GM21576 (cell line): ENCODE measurements at regions not wholly inside any gene's neighbourhood (a gene's known extent, or its start where the extent isn't known, plus 50 kb on each side); places are given as distances from the start of the nearest gene placed in this dataset.

ENCODE experiments used
- ATAC-seq: cut with Tn5 transposase; IDR thresholded peaks from one replicate; pipeline ENCODE4 v1.9.1; 2021; ENCODE audit warnings: mild to moderate bottlenecking, moderate library complexity; ENCODE audit not compliant: unreplicated experiment

DNA sequence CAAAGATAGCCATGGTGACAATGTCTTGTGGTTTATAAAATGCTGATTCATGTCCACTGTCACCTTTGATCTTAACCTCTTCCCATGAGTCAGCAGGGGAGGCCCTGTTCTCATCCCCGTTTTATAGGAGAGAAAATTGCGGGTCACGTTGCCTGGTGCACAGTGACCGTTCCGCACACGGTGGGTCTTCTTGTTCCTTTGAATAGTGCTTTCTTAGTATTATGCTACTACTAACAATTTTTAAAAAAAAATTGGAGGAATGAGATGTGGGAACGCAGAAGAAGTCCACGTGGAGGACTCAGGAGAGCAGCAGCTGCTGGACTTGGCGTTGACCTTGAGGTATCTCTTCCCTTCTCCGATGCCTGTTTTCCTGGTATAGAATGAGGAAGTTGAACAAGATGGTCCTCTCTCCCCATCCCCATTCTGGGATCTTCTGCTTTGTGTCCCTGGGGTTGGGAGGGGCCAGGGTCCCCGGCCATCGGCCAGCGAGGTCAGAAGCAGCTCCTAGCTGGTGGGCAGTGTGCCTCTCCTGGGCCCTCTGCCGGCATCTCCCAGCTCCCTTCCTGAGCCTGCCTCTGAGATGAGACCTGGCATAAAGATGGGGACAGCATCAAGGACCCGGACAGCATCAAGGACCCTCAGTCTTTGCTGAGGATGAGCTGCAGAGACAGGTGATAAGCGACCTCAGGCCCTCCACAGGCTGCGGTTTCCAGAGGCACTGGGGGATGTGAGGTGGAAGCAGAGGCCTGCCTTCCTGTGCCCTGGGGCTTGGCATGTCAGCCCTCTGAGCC is 143.9 kb downstream of the C9orf50 start:
- ATAC-seq: no peak

DNA sequence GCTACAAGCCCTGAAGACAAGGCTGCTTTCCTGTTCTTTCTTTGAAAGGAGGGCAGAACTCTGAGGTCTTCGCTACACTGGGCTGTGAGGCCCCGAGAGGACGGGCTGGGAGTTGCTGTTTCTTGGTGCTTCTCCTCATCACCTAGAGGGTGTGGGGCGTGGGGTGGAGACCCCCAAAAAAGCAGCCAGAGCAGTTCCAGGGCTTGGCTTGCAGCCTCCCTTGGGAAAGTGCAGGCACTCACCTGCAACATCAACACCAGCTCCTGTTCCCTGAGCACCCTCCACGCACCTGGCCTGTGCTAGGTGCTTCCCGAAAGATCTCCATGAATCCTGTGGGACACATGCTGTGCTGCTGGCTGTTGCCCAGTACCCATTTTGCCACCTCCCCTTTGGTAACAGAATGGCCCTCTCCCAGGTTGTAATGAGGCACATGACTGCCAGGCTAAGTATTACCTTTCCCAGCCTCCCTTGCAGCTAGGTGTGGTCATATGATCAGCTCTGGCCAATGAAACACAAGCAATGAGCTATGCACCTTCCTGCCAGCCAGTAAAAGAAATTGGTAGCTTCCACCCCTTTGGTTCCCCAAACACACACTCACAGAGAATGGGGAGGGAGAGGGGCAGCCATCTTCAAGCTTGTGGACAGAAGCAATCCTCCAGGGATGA is 146.0 kb downstream of the C9orf50 start:
- ATAC-seq: no peak

GRCh38 chr9:129473523-129474244 is 147.2 kb downstream of the C9orf50 start:
- no peak for ATAC-seq

GRCh38 chr9:129472651-129473102 is 148.2 kb downstream of the C9orf50 start:
- no peak for ATAC-seq

DNA sequence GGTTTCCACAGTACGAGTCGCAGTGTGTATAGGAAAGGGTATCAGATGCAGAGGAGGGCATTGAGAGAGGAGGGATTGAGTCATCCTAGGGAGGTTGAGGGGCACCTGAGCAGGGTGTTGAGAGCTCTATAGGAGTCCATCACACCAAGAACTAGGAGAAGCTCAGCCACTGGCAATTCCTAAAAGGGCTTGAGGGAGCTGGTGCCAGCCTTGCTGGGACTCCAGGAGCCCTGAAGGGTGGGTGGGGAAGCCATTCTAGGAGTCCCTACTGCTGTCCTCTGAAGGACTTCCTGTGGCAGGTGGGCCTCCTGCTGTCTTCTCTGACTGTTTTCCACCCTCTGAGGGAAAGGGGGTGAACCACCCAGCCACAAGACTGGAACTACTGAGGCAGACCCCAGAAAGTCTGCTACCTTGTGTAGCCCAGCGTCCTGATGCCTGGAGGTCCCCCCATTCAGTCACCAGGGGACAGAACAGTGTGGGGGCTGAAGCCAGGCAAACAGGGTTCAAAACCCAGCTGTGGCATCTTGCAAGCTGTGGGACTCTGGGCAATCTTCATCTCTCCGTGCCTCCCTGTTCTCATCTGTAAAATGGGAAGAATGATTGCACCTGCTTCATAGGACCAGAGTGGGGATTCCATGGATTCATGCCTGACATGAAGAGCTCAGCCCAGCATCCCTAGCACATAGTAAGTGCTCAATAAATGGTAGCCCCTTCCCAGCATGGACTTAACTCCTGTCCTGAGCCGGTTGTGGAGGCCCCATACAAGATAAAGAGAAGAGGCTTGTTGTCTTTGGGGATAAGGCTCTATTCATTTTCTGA is 149.5 kb downstream of the C9orf50 start:
- ATAC-seq: no peak

DNA sequence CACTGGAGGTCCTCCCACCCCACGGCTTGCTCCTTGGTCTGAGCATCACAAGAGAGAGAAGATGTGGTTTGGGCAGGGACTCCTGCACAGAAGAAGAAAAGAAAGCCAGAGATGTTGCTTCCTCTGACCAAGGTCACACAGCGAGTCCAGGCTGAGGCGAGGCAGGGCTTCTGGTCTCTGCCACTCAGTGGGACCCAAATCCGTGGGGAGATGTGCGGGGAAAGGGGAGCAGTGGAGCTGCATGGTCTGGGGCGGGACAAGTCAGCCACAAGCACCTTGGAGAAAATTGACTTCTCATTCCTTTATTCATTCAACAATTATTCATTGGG is 150.9 kb downstream of the C9orf50 start:
- ATAC-seq: no peak

- no peak for ATAC-seq
Measured at GRCh38 chr9:129469188-129469987, 151.5 kb downstream of the C9orf50 start.

DNA sequence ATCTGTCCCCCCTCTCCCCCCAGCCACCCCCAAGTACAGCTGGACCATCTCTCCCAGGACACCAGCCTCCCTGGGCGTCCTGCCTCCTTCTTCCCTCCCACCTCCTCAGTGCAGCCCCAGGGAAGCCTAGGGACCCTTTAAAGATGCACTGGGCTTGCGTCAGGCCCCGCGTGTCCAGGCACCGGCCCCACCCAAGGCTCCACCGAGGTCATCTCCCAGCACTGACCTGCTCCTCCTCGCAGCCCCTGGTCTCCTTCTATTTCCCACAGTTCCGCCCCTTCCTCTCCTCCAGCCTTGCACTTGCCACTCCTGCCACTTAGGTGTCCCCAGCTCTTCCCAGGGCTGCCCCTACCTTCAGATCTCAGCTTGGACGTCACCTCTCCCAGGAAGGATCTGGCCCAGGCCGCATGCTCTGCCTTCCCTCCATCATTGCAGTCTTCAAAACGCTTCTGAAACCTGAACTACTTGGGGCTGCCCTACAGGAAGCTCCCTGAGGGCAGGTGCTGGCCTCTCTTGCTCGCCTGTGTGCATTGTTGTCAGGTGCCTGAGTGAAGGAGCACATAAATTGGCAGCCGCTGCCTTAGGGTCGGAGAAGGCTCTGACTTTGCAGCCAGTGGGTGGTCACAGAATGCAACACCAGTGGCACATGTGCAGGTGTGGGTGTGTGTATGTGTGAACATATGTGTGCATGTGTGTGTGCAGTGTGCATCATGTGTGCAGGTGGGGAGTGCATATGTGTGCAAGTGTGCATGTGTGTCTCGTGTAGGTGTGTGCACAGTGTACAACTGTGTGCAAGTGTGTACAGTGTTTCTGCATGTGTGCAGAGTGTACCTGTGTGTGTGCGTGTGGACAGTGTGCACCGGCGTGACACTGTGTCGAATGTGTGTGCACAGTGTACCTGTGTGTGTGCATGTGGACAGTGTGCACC is 152.9 kb downstream of the C9orf50 start:
- ATAC-seq: no peak

GRCh38 chr9:129467004-129467588 is 153.8 kb downstream of the C9orf50 start:
- ATAC-seq: no peak

GRCh38 chr9:129465834-129466535 is 154.9 kb downstream of the C9orf50 start:
- ATAC-seq: no peak

DNA sequence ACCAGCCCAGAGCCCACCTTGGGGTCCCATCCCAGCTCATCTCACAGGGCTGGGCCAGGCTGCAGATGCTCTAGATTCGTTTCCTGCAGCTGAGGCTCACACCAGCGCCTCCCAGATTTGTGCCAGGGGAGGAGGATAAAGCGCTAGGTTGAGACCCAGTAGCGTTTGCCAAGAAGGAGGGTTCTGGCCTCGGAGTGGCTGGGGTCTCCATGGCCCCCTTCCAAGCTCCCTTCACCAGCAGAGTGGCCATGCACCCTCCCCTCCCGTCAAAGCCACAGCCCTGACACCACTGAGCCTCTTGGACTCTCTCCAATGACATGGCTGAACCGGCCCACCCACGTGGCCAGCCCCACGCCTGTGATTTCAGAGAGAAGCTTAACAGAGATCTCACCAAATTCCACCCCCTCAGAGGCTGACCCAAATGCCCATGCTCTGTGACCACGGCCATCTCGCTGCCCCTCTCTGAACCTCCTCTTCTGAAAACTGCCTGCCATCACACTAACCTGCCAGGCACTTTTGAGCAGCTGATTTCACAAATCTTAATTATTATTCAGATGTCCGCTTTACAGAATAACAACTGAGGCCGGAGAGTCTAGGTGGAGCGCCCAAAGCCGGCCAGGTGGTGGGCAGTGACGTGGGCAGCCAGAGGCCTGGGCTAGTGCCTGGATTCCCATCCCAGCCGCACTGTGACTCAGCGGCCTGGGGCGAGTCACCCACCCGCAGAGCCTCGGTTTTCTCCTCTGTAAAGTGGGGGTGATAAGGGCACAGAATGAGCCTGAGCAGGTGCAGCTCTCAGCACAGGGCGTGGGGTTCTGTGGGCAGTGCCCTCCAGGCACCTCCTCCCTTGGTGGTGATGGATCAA is 155.7 kb downstream of the C9orf50 start:
- no peak for ATAC-seq

DNA sequence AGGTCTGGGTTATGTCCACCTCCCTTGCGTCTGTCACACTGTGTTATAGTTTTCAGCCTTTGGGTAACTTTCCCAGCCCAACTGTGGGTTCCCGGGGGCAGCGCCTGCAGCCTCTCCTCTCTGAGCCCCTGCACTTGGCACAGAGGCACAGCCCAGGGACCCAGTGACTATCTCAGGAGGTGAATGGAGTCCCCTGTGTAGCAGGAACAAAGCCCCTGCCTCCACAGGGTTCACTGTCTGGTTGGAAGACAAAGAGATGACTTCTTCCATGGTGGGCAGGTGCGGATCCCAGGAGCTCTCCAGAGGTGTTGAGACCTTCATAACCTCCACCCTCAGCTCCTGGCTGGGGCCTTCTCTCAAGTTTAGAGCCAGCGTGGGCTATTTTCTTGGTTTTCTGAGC is 156.9 kb downstream of the C9orf50 start:
- ATAC-seq: no peak

DNA sequence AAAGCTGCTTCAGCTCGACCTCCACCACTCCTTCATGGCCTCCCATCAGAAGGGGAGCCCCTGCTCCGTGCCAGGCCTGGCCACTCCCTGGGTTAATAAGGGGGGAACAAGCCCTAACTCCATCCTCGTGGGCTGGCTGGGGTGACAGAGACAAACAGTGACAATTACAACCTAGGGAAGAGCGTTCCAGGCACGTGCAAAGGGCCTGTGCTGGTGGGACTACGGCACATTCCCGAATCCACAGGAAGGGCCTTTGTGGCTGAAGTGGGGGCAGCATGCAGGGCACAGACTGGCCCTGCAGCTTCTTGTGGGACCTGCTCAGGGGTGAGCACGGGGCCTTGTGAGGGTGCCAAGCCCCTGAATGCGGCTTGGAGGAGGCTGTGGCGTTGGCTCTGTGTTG is 157.4 kb downstream of the C9orf50 start:
- no peak for ATAC-seq

- ATAC-seq: no peak
Measured at GRCh38 chr9:129462360-129462759, 158.5 kb downstream of the C9orf50 start.

- ATAC-seq: peak; percentile 69
Measured at GRCh38 chr9:129460323-129461261, 160.3 kb downstream of the C9orf50 start.
